GM19452 (cell line): ENCODE measurements at regions not wholly inside any gene's neighbourhood (a gene's known extent, or its start where the extent isn't known, plus 50 kb on each side); places are given as distances from the start of the nearest gene placed in this dataset.
"Not testable (repeated sequence)": the region's sequence is repeated elsewhere in the genome, so short reads cannot be mapped to it uniquely, and the experiment has no call there.

ENCODE experiments used
- ATAC-seq: cut with Tn5 transposase; IDR thresholded peaks from one replicate; pipeline ENCODE4 v1.9.1; 2021; ENCODE audit not compliant: unreplicated experiment

DNA sequence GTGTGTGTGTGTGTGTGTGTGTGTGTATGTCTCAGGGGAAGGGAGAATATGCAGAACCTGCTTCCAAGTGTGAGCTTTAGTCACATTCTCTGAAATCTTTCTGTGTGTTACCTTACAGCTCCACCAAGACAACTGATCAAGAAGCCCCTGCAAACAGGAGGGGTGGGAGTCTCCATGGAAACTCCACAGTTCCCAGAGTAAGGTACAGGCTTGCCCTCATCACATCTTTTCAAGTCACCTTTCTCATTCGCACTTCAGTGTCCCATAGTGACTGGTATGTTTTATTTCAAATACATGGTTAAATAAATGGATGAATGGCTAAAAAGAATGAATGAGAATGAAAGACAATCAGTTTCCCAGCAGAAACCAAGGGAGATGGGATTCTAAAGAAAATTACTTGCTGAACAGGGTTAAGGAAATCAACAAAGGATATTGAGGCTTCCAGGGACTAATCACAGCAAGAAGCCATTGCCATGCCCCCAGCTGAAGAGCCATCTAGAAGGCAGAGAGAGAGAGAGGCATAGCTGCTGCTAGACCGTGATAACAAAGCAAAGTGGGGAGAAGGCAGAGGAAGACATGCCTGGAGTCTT, 987.2 kb upstream of the CELF4 start:
- no peak for ATAC-seq

DNA sequence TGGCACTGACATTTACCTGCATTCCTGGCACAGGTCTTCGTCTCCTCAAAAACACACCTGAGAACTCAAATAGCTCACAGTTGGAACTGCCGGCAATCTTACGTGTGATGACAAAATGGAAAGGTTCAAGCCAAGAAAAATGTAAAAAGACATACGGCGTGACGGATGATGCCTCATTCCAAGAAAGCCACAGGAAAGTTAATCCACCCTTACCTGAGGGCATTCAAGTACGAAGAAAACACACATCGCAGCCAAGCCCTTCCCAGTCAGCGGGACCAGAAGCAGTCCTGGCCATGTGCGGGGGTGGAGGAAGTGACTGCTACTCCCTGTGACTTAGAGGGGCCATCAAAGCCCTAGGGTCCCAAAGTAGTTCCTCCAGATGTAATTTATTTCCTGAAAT, 986.3 kb upstream of the CELF4 start:
- no peak for ATAC-seq

DNA sequence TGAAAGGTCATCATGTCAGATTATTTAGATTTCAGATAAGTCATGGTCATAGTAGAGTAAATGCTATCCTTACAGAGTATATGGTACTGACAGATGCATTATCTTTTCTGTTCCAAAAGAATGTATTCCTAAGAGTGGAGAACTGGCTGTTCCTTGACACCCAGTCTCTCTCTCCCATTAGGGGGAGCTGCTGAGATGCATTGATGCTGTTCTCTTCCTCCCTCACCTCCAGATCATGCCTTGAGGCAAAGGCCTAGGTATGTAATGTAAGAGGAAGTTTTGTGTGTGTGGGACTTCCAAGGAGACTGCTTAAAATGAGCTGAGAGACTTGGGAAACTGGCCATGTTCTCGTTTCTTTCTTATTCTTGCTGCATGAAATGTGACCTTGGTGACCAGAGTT, 979.5 kb upstream of the CELF4 start:
- ATAC-seq: no peak

DNA sequence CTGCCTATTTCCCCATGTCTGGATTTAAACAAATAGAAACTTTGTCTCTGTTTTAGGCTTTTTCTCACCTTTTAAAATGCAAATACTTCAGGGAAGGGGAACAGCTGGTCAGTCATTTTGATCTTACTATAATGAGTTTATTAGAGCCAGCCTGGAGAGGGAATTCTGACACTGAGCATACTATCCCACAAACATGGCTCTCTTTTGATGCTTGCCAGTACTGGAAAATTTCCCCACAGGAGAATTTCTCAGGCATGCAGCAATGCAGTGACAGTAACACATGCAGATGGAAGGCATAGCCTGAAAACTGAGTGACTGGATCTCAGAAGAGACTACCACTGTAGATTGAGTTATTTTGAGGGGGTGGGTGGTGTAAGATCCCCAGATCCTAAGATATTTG, 974.3 kb upstream of the CELF4 start:
- no peak for ATAC-seq

DNA sequence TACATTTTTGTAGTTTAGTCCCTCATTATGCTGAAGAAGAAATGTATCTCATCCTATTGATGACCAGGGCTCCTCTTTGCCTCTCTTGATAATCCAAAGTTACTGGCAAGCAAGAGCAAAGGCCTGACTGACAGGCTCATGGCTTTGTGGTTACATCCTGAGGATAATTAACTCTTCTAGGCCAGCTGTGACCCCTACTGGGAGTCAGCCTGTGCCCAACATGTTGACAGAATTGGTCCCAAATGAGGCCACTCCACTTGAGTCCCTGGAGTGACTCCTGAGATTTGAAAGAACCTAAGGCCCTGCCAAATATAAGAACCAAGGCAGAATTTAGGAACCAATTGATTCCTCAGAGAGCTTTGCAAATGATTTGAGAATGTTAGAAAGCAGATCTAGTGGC, 973.8 kb upstream of the CELF4 start:
- ATAC-seq: no peak

DNA sequence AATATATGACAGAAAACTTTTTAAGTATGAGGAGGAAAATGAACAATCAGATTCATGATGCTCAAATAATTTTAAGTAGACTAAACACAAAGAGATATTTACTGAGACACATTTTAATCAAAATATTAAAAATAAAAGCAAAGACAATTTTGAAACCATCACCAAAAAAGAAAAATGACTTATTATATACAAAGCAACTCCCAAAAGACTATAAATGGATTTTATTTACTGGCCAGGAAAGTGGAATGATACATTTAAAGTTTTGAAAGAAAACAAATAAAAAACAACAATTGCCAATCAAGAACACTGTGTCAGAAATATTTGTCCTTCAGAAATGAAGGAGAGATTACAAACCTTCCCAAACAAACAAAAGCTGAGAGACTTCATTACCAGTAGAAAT, 968.5 kb upstream of the CELF4 start:
- ATAC-seq: no peak

DNA sequence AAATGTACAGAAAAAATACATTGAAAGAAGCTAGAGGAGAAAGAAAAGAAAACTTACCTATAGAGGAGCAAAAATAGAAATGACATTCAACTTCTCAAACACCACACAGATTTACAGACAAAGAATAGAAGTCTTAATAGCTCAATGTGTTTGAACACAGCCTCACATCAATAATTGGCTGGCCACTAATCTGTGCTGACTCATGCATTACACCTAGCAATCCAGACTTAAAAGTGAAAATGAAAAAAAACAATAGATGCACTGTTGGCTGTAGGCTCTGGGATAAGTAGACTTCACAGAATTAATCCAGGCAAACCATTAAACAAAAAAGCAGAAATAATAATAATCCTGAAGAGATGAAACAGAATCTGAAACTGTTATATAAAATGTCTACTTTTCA, 961.3 kb upstream of the CELF4 start:
- ATAC-seq: no peak

DNA sequence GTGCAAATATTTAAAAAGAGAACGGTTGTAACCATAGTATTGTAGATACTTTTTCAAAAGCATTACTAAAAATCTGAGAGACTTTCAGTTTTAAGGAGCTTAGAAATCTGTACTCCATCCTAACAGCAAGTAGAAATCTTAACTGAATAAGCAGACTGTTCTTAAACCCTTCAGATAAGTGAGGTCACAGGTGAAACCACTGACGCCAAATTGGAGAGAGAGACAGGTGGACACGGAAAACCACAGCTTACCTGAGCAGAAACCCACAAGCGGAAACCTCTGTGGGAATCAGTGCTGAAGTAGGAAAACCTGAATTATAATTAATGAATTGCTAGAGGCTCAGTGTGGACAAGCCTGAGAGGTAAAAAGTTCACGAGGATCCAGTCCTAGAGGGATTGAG, 959.4 kb upstream of the CELF4 start:
- no peak for ATAC-seq

DNA sequence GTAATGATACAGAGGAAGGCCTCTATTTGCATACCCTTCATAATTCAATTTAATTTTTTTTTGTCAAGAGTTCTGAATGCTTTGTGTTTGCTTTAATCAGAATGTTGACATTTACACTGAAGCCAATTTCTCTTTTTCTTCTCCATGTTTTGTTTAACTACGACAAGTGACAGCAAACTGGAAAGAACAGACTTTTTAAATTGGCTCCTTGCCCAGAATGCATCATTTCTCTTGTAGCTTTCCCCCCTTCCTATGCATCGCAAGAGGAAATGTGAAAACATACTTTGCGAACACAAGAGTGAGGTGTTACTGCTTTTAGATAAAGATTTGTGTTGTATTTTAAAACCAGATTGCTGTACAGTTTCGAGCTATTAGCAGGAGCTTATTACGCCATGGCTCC, 955.2 kb upstream of the CELF4 start:
- no peak for ATAC-seq

DNA sequence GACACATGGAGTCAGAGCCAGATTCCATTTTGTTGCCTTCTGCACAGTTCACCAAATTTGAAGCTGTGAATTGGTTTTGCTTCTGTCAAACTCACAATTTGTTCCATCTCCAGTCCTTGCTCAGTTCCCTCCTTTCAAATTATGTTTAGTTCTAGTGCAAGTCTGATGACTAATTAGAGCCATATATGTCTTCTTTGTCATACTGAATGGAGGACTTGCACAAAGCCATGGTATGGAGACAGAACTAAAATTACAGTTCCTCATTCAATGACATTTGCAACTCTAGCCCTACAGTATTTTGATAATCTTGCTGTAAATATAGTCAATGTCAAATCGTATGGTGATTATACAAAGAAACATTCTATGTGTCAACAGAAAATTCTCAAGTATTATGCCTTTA, 936.9 kb upstream of the CELF4 start:
- no peak for ATAC-seq

DNA sequence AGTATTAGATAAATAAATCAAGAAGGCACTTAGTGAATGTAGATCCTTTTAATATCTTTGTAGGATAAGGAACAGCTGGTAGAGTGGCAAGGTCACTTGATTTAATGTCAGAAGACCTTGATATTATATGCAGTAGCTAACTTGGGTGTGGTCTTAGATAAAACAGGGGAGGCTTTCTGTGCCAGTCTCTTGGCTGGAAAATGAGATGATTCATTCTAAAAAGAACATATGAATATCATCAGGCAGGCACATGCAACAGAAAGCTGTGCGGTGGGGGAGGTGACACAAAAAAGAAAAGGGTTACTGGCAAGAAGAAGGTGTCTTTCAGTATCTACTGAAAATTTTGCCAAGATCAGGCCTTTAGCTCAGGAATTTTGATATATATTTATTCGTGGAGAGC, 931.7 kb upstream of the CELF4 start:
- no peak for ATAC-seq

DNA sequence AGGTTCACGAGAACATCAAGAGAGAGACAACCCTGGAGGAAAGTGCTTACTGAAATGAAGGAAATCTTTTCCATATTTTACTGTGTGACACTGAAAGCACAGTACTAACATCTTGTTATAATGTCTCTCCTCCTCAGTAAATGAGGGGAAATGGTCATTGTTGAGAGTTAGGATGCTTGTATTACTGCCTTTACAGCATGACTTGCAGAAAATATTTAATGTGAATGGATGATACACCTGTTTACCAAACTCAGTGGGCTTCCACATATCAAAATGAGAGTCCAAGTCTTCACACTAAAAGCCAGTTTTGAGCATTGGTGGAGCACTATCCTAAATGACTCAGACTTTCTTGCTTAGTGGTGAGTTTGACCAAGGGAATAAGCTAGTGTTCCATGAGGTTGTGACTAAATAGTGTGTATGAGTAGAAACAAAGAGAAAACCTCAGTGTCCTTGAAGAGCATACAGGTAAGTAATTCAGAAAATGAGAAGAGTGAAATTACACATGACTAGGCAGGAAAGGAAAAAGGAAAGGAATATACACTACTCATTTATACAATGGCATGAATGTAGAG, 930.7 kb upstream of the CELF4 start:
- no peak for ATAC-seq

DNA sequence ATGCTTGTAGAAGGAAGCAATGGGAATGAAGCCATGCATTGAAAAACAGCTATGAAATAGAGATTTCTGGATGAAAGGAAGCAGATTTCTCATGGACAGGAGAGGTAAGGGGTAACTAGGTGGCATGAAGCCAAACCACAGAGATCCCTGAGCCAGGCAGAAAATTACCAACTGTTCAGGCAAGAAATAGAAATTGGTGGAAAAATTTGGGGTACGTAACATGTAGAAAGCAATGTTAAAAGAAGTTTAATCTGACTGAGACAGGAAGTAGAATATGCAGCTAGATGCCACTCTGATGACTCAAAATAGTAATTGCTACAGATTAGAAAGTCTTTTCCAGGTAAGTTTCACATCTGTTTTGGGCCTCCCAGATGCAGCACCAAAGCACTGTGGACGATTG, 928.5 kb upstream of the CELF4 start:
- no peak for ATAC-seq

DNA sequence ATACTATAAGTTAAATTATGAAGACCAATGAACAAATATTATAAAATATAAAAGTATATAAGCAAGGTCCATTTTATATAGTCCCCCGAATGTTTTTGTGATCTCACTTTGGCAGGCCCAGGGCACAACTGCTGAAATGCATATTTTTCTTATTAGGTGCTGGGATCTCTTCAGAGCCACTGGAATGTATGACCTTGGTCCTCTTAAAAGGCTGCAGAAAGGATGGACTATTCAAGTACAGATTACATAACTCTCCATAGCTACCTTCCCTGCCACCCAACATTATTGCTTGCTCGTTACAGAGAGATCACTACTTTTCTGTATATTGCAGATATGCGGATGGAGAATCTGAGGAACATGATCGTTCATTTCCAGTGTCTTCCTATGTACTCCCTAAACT, 925.6 kb upstream of the CELF4 start:
- ATAC-seq: no peak

DNA sequence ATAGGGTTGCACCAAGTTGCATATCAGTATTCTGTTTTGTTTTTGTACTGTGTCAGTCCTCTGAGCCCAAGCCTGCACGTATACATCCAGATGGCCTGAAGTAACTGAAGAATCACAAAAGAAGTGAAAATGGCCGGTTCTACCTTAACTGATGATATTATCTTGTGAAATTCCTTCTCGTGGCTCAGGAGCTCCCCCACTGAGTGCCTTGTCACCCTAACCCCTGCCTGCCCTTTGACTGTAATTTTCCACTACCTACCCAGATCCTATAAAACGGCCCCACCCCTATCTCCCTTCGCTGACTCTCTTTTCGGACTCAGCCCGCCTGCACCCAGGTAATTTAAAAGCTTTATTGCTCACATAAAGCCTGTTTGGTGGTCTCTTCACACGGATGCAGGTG, 924.1 kb upstream of the CELF4 start:
- ATAC-seq: not testable (repeated sequence)

DNA sequence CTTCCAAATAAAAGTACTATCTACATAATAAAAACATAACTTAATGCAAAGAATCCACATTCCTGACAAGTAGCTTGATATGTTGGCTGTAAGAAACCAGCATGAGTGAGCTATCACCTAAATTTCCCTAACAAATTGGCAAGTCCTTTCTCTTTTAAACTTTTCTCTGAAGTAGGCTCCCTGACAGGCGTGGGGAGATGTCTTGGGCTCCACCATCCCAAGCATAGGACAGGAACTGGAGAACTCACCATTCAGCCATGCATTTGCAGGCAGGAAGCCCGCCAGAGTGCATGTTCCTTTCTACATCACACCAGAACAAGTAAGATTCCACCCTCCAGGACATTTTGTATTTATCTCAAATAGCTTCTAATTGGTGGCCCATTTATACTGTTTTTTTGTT, 921.9 kb upstream of the CELF4 start:
- ATAC-seq: no peak

DNA sequence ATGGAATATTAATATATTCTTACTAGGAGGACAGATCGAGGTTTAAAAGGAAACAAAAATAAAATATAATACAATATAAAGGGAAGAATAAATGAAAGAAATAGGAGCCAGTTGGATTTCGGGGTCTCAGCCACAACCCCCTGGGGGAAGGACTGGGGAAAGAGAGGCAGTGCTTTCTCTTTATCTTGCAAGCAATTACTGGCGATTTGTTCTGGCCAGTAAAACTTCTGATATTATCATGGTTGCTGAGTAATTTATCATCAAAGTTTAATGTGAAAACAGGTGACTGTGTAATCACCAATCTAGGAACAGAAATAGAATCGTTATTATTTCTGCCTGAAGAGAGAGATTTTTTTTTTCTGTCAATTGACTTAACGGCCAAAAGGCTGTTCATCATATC, 917.7 kb upstream of the CELF4 start:
- ATAC-seq: no peak

DNA sequence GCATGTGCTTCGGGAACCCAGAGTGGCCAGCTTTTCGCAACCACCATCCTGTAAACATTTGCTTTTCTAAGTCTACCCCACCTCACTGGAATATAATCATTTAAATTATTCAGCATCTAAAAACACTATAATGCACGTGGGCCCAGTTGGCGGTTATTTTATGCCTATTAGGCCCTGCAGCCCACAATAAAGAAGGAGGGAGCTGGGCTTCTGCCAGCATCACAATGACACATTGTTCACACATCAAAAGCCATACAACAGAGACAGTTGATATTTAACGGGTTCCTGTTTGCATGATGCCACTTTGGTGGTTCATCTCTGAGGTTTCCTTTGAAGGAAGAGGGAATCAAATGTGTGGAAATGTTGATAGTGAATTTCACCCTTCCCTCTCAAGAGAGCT, 916.0 kb upstream of the CELF4 start:
- ATAC-seq: no peak

DNA sequence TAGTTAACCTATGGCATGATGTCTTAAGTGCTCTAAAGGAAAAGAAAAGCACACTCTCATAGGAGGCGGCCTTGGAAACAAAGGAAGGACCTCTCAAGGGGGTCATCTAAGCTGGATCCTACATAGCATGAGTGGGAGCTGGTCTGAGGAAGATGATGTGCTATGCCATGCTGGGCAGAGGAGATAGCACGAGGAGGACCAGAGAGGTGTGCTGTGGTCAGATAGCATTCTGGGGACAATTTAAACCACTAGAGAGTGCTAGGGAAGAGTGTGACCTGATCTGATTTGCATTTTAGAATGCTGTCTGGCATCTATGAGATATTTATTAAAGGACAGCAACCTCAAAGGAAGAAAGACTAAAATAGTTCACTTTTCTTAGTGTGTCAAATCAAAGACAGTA, 910.1 kb upstream of the CELF4 start:
- ATAC-seq: no peak

DNA sequence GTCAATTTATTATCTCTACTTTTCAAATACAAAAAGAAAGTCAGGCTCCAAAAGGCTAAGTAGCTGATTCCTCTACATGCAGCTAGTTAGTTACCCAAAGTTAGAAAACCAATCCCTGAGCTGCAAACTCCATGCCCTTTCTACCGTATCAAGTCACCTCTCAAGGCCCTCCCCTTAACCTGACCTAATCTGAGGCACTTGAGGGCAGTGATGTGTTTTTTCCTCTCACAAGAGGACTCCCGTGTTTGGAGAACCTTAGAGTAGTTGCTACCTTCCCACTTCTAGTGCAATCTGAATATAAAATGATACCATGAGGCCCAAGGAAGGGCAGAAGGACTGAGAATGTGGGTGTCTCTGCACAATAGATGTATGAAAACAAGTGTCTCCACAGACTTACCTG, 907.9 kb upstream of the CELF4 start:
- ATAC-seq: no peak

DNA sequence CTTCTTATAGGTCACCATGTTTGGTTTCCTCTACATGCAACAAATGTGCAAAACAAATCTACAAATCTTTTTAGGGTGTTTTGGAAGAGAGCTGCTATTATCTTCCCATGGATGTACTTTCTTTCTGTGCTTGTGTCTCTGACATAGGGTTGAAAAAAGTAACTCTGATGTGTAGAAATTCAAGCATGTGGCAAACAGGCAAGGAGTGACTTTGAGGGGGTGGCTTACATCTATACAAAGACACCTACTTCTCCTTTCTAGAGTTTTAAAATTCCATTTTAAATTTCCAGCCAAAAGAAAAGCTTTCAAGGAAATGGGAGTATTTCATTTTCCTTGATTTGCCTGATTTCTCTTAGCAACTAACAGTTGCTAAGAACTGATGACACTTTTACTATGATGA, 904.8 kb upstream of the CELF4 start:
- no peak for ATAC-seq

DNA sequence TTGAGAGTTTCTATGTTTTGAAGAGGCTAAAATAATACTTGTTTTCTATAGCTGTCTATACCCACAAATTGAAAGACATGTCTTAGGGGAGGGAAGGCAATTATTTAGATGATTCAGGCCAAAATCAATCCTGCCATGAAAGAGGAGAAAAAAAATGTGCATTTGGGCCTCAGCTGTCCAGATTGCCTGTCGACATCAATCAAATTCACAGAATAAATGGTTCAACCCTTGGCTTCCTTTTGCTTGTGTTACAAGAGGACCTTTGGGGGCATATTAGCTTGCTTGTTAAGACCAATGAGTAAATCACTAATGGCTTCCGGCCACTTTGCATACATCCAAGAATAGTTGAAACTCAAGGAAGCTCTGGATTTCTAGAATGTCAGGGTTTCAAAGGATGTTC, 900.8 kb upstream of the CELF4 start:
- ATAC-seq: no peak

DNA sequence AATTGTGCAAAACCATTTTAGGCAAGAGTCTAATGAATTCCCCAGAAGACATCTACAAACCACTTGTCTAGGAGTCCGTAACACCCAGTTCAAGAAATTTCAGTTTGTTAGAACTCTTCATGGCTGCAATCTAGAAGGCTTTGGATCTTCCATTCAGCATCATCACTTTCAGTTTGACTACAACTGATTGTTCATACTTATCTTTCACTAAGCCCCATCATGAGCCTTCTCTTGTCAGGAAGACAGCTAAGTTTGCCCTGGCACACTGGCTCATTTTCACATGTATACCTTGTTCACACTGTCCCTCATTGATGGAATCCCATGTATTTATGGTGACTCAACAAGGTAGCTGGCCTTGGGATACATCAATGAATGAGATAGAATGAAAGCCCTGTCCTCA, 898.4 kb upstream of the CELF4 start:
- ATAC-seq: no peak

DNA sequence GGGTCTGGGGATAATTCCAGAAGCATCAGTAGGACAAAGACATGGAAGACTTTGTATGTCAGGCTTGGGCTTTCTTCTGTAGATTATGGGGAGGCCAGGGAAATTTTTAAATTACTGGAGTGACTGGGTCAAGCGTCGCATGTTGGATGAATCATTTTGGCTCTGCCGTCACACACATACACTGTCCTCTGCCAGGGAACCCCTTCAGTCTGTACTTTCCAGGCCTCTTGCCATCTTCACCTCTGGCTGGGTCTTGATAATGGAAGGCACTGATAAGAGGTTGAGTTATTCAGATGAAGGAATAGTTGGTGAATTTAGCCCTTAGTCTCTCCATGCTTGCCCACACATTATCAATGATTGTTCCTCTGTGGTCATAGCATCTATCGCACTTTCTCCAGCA, 895.1 kb upstream of the CELF4 start:
- ATAC-seq: no peak
